Kidney epithelial cell (primary cell): ENCODE measurements at regions not wholly inside any gene's neighbourhood (a gene's known extent, or its start where the extent isn't known, plus 50 kb on each side); places are given as distances from the start of the nearest gene placed in this dataset.

Experiments used
- DNase-seq: peaks from one replicate; pipeline ENCODE4 v3.0.0-alpha.2; 2010; ENCODE audit warnings: low read depth
- H3K27me3 ChIP-seq: 2 replicates; pipeline ENCODE4 v1.6.0; 2011; ENCODE audit warnings: low read length; ENCODE audit not compliant: control insufficient read depth, insufficient read depth
- H3K36me3 ChIP-seq: 2 replicates; pipeline ENCODE4 v1.5.1; 2011; ENCODE audit warnings: low read length; ENCODE audit not compliant: control insufficient read depth, insufficient read depth
- H3K4me3 ChIP-seq: 2 replicates; pipeline ENCODE4 v1.5.1; 2011; ENCODE audit warnings: low read depth, mild to moderate bottlenecking, control low read depth, low read length
- CTCF ChIP-seq: IDR thresholded peaks from 2 replicates; pipeline ENCODE4 v1.5.1; 2011; ENCODE audit warnings: mild to moderate bottlenecking, moderate library complexity, low read length, control low read depth, inconsistent platforms; ENCODE audit not compliant: insufficient read depth, poor library complexity, severe bottlenecking

DNA sequence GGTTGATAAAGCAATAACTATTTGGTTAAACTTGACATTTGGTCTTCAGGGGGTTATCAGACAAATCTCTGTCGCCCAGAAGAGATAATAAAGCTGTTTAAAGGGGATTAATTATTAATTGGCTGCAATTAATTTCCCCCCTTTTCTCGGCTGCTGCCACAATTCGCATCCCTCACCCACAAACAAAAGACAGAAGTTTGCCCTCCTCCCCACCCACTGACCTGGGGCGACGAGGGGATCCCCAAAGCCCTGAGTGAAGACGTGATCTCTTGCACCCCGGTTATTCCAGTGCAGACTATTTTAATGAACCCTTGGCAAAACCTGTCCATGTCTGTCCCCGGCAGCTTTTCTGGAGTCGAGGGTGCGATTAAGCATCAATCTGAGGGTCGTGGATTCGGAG, 55.7 kb upstream of the TMEM33 start:
- H3K36me3 ChIP-seq, result no peaks in the 10 kb centered on the region
- no peak for TF ChIP-seq CTCF
- H3K4me3 ChIP-seq, result no peak overlapping the region
- H3K27me3 ChIP-seq, result peaks cover 82% of the 10 kb centered on the region
- no peak for DNase-seq

GRCh38 chr4:41878991-41879491, 56.2 kb upstream of the TMEM33 start:
- no peaks in the 10 kb centered on the region for H3K36me3 ChIP-seq
- H3K4me3 ChIP-seq, result no peak overlapping the region
- TF ChIP-seq CTCF, result no peak
- peaks cover 82% of the 10 kb centered on the region for H3K27me3 ChIP-seq
- DNase-seq, result no peak

GRCh38 chr4:41878170-41878969, 56.9 kb upstream of the TMEM33 start:
- no peaks in the 10 kb centered on the region for H3K36me3 ChIP-seq
- no peak for TF ChIP-seq CTCF
- H3K27me3 ChIP-seq, result peaks cover 87% of the 10 kb centered on the region
- no peak overlapping the region for H3K4me3 ChIP-seq
- DNase-seq, result no peak

GRCh38 chr4:41877020-41877796, 58.0 kb upstream of the TMEM33 start:
- no peak for TF ChIP-seq CTCF
- Histone ChIP-seq H3K36me3 (no peaks in the 10 kb centered on the region), H3K4me3 (no peak overlapping the region), H3K27me3 (peaks cover 87% of the 10 kb centered on the region)
- no peak for DNase-seq

DNA sequence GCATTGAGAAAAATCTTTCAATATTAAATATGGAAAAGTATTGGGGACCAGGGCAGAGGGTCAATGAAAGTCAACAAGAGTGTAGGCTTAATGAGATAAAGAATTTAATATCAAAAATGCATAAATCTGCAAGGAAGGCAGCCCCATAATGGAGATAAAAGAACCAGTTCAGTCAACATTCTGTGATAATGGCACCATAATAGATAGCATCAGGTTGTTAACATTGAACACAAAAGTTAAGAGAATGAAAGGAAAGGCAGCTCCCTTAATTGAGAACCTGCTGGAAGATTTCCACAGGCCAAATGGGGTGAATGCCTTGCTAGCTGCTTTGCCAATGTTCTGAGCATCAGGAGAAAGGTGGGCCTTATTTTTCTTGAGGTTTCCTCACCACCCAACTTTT, 60.4 kb upstream of the TMEM33 start:
- peaks cover 64% of the 10 kb centered on the region for H3K27me3 ChIP-seq

More for the DNA sequence above, 60.4 kb upstream of the TMEM33 start:
- no peak for TF ChIP-seq CTCF
- DNase-seq, result no peak
- Histone ChIP-seq H3K4me3 (no peak overlapping the region), H3K36me3 (no peaks in the 10 kb centered on the region)
